GM23248 (cell line): ENCODE measurements at regions not wholly inside any gene's neighbourhood (a gene's known extent, or its start where the extent isn't known, plus 50 kb on each side); places are given as distances from the start of the nearest gene placed in this dataset.

ENCODE experiments used
- DNase-seq: peaks from one replicate; pipeline ENCODE4 v3.0.0-alpha.2; 2015
- H2AFZ ChIP-seq: fragments of 200-600 bp; sonication (generic); 2 replicates; pipeline ENCODE4 v1.6.1; 2016; ENCODE audit warnings: antibody characterized with exemption
- H3F3A ChIP-seq: fragments of 200-600 bp; sonication (generic); 2 replicates; pipeline ENCODE4 v1.6.1; 2016; ENCODE audit warnings: mild to moderate bottlenecking, antibody characterized with exemption, mixed run types; ENCODE audit not compliant: insufficient read depth
- H3K27ac ChIP-seq: fragments of 200-600 bp; sonication (generic); 2 replicates; pipeline ENCODE4 v1.5.1; 2016; ENCODE audit warnings: mild to moderate bottlenecking
- H3K27me3 ChIP-seq: fragments of 200-600 bp; sonication (generic); replicated peaks from 2 replicates; pipeline ENCODE4 v1.6.1; 2016; ENCODE audit warnings: mild to moderate bottlenecking; ENCODE audit not compliant: insufficient read depth
- H3K36me3 ChIP-seq: fragments of 200-600 bp; sonication (generic); 2 replicates; pipeline ENCODE4 v1.6.1; 2016; ENCODE audit warnings: low read depth, mild to moderate bottlenecking
- H3K4me1 ChIP-seq: fragments of 200-600 bp; sonication (generic); 2 replicates; pipeline ENCODE4 v1.6.1; 2016; ENCODE audit warnings: mild to moderate bottlenecking; ENCODE audit not compliant: insufficient read depth
- H3K4me2 ChIP-seq: fragments of 200-600 bp; sonication (generic); one replicate; pipeline ENCODE4 v1.6.1; 2016; ENCODE audit warnings: mild to moderate bottlenecking; ENCODE audit not compliant: unreplicated experiment
- H3K4me3 ChIP-seq: fragments of 200-600 bp; sonication (generic); 2 replicates; pipeline ENCODE4 v1.5.1; 2016; ENCODE audit warnings: mild to moderate bottlenecking
- H3K79me2 ChIP-seq: fragments of 200-600 bp; sonication (generic); 2 replicates; pipeline ENCODE4 v1.6.1; 2016; ENCODE audit warnings: mild to moderate bottlenecking; ENCODE audit not compliant: insufficient read depth
- H3K9ac ChIP-seq: fragments of 200-600 bp; sonication (generic); 2 replicates; pipeline ENCODE4 v1.6.1; 2016; ENCODE audit warnings: mild to moderate bottlenecking
- H3K9me2 ChIP-seq: fragments of 200-600 bp; sonication (generic); 2 replicates; pipeline ENCODE4 v1.6.1; 2016; ENCODE audit warnings: mixed run types, mild to moderate bottlenecking, moderate library complexity; ENCODE audit not compliant: insufficient read depth
- H3K9me3 ChIP-seq: fragments of 200-600 bp; sonication (generic); one replicate; pipeline ENCODE4 v1.6.1; 2017; ENCODE audit warnings: low read depth
- H4K20me1 ChIP-seq: fragments of 200-600 bp; sonication (generic); 2 replicates; pipeline ENCODE4 v1.6.0; 2016; ENCODE audit not compliant: insufficient read depth
- EZH2 ChIP-seq: fragments of 200-600 bp; sonication (generic); IDR thresholded peaks from 2 replicates; pipeline ENCODE4 v1.6.1; 2018; ENCODE audit warnings: antibody characterized with exemption, mild to moderate bottlenecking; ENCODE audit not compliant: insufficient read depth, poor library complexity, severe bottlenecking
- EZH2phosphoT487 ChIP-seq: fragments of 200-600 bp; sonication (generic); IDR thresholded peaks from 2 replicates; pipeline ENCODE4 v1.6.1; 2018; ENCODE audit warnings: antibody characterized with exemption, moderate library complexity, mild to moderate bottlenecking, low read depth; ENCODE audit not compliant: insufficient read depth
- WGBS, 2 experiments: methylation state at CpG; one replicate each; pipeline ENCODE4 v1.1.6; 2015 to 2017; ENCODE audit warnings: low lambda C conversion rate in 2 of 2, low coverage in 1 of 2; ENCODE audit errors: missing lambda C conversion rate in 2 of 2; 5-methylcytosine and 5-hydroxymethylcytosine counted together
- in situ Hi-C: fragments of 300-500 bp; cut with MboI; formaldehyde crosslinking; loops from 2 replicates; pipeline ENCODE4 v1.15.0; 2020

- no peaks in the 10 kb centered on the region for H3F3A ChIP-seq
- H3K4me2 ChIP-seq: no peak overlapping the region
- H2AFZ ChIP-seq: no peak overlapping the region
- no peak overlapping the region for H3K27ac ChIP-seq
- H3K4me1 ChIP-seq: peaks cover 8% of the 10 kb centered on the region
- H3K27me3 ChIP-seq: no peaks in the 10 kb centered on the region
- no peak overlapping the region for H3K9ac ChIP-seq
- in situ Hi-C loops: no loop called here
- WGBS, 2 experiments: 100% methylated on average over 1 of the region's 1 CpG
- H3K9me3 ChIP-seq: no peaks in the 10 kb centered on the region
- no peaks in the 10 kb centered on the region for H3K36me3 ChIP-seq
- H3K9me2 ChIP-seq: peaks cover 6% of the 10 kb centered on the region; the same call in 1 of the 2 replicates
- no peak overlapping the region for H3K4me3 ChIP-seq
- H4K20me1 ChIP-seq: no peaks in the 10 kb centered on the region
- DNase-seq: no peak
- no peak for TF ChIP-seq EZH2phosphoT487
- no peak for TF ChIP-seq EZH2
- H3K79me2 ChIP-seq: no peaks in the 10 kb centered on the region
Observed at GRCh38 chr3:154780263-154780662, 299.9 kb upstream of the MME start.

GRCh38 chr3:154779571-154779970 is 300.5 kb upstream of the MME start:
- Histone ChIP-seq H3K27ac (no peak overlapping the region), H3K4me1 (peaks cover 8% of the 10 kb centered on the region), H3K27me3 (no peaks in the 10 kb centered on the region), H3K4me3 (no peak overlapping the region), H3K4me2 (peak overlapping the region; percentile 31), H3K9me3 (no peaks in the 10 kb centered on the region), H4K20me1 (no peaks in the 10 kb centered on the region), H2AFZ (no peak overlapping the region), H3K79me2 (no peaks in the 10 kb centered on the region), H3K9me2 (no peaks in the 10 kb centered on the region), H3K36me3 (no peaks in the 10 kb centered on the region), H3K9ac (no peak overlapping the region), H3F3A (no peaks in the 10 kb centered on the region)
- TF ChIP-seq EZH2 (no peak), EZH2phosphoT487 (no peak)
- in situ Hi-C loops: no loop called here
- 5 to 18% methylated on average over 2 of the region's 2 CpGs for WGBS, 2 experiments
- DNase-seq: peak; percentile 50

GRCh38 chr3:154778057-154778456 is 302.1 kb upstream of the MME start:
- no peak overlapping the region for H2AFZ ChIP-seq
- no peaks in the 10 kb centered on the region for H3K27me3 ChIP-seq
- H3F3A ChIP-seq: no peaks in the 10 kb centered on the region
- H3K4me2 ChIP-seq: no peak overlapping the region
- H3K4me1 ChIP-seq: peaks cover 8% of the 10 kb centered on the region
- H3K27ac ChIP-seq: no peak overlapping the region
- no peak overlapping the region for H3K4me3 ChIP-seq
- DNase-seq: no peak
- no peaks in the 10 kb centered on the region for H4K20me1 ChIP-seq
- no peaks in the 10 kb centered on the region for H3K79me2 ChIP-seq
- no peaks in the 10 kb centered on the region for H3K9me3 ChIP-seq
- TF ChIP-seq EZH2 (no peak), EZH2phosphoT487 (no peak)
- WGBS, 2 experiments: 64 to 67% methylated on average over 1 of the region's 1 CpG
- in situ Hi-C loops: no loop called here
- H3K36me3 ChIP-seq: no peaks in the 10 kb centered on the region
- H3K9me2 ChIP-seq: no peaks in the 10 kb centered on the region
- no peak overlapping the region for H3K9ac ChIP-seq

GRCh38 chr3:154776549-154777225 is 303.4 kb upstream of the MME start:
- Histone ChIP-seq H3K36me3 (no peaks in the 10 kb centered on the region), H3K4me2 (no peak overlapping the region), H3F3A (no peaks in the 10 kb centered on the region), H3K27me3 (no peaks in the 10 kb centered on the region), H3K9me3 (no peaks in the 10 kb centered on the region), H3K4me3 (no peak overlapping the region), H3K9ac (no peak overlapping the region), H3K27ac (no peak overlapping the region), H3K79me2 (no peaks in the 10 kb centered on the region), H3K9me2 (no peaks in the 10 kb centered on the region), H2AFZ (no peak overlapping the region), H3K4me1 (peaks cover 8% of the 10 kb centered on the region), H4K20me1 (no peaks in the 10 kb centered on the region)
- no peak for TF ChIP-seq EZH2
- no peak for TF ChIP-seq EZH2phosphoT487
- no peak for DNase-seq
- WGBS, 2 experiments: 55 to 56% methylated on average over 5 of the region's 5 CpGs
- in situ Hi-C loops: no loop called here
